ENCODE measurements at regions not wholly inside any gene's neighbourhood (a gene's known extent, or its start where the extent isn't known, plus 50 kb on each side); places are given as distances from the start of the nearest gene placed in this dataset.
"Not testable (repeated sequence)": the region's sequence is repeated elsewhere in the genome, so short reads cannot be mapped to it uniquely, and the experiment has no call there.

DNA sequence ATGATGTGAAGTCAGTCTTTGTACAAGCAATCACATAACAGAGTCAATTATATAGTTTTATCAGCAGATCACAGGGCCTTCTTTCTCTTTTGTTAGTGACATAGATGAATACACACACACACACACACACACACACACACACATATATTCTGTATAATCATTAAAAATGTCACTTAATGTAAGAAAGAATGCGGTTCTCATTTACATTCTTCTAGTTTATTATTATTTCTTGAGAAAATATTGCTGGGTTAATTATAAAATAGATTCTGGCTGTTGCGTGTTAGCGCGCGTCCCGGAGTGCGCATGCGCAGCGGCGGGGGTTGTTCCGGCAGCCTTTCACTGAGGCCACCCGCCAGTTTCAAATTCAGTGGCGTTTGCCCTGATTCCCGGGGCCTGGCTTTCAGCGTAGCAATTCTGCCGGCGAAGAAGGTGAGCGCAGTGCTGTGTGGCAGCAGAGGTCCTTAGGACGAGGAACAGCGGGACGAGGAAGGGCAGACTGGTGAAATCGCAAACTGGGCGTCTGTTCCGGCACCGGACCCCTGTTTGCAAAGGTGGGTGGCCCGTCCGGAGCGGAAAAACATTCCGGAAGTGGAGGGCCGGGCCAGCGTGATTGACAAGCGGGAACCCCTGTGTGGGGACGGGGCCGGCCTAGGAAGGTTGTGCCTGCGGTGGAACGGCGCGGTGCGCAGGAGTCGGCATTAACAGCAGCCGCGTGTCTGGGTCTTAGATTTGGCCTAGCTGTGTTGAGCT lies 75.3 kb upstream of the PZP start:
- not testable (repeated sequence) for H3K4me1 Mint-ChIP-seq (ENCODE audit: low read depth); H3K36me3 Mint-ChIP-seq (ENCODE audit: low read depth); H3K27ac Mint-ChIP-seq; H3K9me3 Mint-ChIP-seq
- Mint-ChIP-seq H3K4me3 (peak overlapping the region; percentile 80), H3K27me3 (ENCODE audit: low read depth) (peaks cover 14% of the 10 kb centered on the region)

DNA sequence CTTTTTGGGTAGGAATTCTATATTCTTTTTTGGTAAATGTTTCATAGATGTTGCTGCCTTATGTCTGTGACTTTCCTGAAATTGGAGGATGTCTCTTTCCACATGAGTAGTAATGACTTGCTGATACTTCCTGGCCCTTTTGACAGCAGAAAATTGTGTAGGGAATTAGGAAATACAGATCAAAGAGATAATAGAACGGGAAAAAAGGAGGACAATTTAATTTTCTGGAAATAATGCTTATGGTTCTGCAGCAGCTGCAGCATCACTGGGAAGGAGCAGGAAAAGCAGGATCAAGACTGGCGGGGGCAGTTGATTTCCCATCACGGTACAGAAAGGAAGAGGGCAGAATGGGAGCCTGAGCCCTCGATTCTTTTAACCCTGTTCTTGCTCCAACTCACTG lies 68.8 kb upstream of the PZP start:
- H3K36me3 Mint-ChIP-seq (ENCODE audit: low read depth), result no peaks in the 10 kb centered on the region
- H3K27ac Mint-ChIP-seq, result no peak overlapping the region
- no peak overlapping the region for H3K4me3 Mint-ChIP-seq
- peaks cover 39% of the 10 kb centered on the region for H3K27me3 Mint-ChIP-seq (ENCODE audit: low read depth)
- no peaks in the 10 kb centered on the region for H3K9me3 Mint-ChIP-seq
- no peaks in the 10 kb centered on the region for H3K4me1 Mint-ChIP-seq (ENCODE audit: low read depth)

DNA sequence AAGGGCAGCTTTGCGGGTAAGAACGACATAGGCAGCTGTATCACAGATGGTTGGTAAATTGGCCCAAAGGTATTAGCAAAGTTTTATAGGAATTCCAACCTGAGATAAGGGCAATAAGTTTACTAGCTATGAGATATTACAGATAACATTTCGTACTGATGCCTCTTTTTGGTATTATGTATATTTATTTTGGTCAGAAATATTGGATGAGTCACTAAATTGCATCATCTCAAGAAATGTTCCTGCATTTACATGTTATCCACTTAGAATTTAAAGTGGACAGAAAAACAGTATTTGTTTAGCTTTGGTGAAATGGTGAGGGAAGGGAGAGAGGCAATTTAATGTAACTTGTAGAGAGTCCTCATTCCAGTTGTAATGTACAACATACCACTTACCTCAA lies 65.1 kb upstream of the PZP start:
- no peaks in the 10 kb centered on the region for H3K4me1 Mint-ChIP-seq (ENCODE audit: low read depth)
- no peaks in the 10 kb centered on the region for H3K36me3 Mint-ChIP-seq (ENCODE audit: low read depth)
- H3K27ac Mint-ChIP-seq, result no peak overlapping the region
- no peaks in the 10 kb centered on the region for H3K9me3 Mint-ChIP-seq
- peaks cover 30% of the 10 kb centered on the region for H3K27me3 Mint-ChIP-seq (ENCODE audit: low read depth)
- no peak overlapping the region for H3K4me3 Mint-ChIP-seq

DNA sequence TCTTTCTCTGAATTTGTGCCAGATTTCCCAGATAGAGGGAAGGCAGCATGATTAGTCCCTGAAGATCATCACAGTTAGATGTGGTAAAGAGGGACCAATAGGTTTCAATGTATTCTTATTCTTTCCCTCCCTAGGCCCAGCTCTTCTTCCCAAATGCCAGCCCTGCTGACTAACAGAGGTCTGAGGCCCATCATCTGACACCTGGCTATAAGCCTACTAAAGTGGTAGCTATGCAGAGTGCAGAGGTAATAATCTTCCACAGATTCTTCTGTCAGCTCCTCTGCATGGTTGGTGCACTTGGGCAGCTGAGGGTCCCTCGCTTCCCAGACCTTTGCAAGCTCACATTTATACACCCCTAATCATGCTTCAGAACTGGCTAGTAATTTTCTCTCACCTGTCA lies 63.7 kb upstream of the PZP start:
- no peaks in the 10 kb centered on the region for H3K4me1 Mint-ChIP-seq (ENCODE audit: low read depth)
- peaks cover 22% of the 10 kb centered on the region for H3K27me3 Mint-ChIP-seq (ENCODE audit: low read depth)
- H3K27ac Mint-ChIP-seq, result no peak overlapping the region
- no peaks in the 10 kb centered on the region for H3K36me3 Mint-ChIP-seq (ENCODE audit: low read depth)
- no peaks in the 10 kb centered on the region for H3K9me3 Mint-ChIP-seq
- no peak overlapping the region for H3K4me3 Mint-ChIP-seq

DNA sequence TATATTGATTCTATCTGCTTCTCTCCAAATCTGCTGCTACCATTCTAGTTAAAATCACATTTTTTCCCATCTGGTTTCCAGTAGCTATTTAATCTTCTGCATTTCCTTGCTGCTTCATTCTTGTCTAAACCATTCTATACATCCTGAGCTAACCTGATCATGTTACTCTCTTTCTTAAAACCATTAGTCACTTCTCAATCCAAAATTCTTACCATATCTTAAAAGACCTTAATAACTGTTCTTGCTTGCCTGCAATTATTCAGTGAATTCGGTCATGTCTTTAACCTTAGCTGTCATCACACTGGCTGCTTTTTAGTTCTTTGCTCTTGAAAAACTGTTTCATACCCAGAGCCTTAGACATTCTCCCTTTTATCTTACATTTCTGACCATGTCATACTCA lies 56.4 kb upstream of the PZP start:
- Mint-ChIP-seq H3K4me1 (ENCODE audit: low read depth) (no peaks in the 10 kb centered on the region), H3K27ac (no peak overlapping the region), H3K9me3 (no peaks in the 10 kb centered on the region), H3K36me3 (ENCODE audit: low read depth) (no peaks in the 10 kb centered on the region), H3K27me3 (ENCODE audit: low read depth) (peaks cover 12% of the 10 kb centered on the region), H3K4me3 (no peak overlapping the region)

DNA sequence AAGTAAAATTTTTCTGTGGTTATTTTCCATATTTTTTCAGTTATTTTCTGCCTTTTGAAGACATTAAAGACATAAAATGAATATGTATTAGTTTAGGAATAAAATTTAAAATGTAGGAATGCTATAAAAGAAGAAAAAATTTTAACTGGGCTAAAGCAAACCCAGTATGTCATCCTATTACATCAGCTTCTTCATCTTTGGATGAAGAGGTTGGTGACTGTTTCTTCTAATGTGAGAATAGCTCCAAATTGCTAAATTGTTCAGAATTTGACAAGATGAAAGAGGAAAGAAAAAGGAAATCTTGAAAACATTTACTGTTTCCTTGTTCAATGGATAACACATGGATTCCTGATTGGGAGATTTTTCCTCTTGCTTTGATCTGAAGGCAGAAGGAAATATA lies 52.7 kb upstream of the PZP start:
- Mint-ChIP-seq H3K9me3 (no peaks in the 10 kb centered on the region), H3K4me1 (ENCODE audit: low read depth) (peaks cover 3% of the 10 kb centered on the region), H3K4me3 (no peak overlapping the region), H3K27me3 (ENCODE audit: low read depth) (peaks cover 11% of the 10 kb centered on the region), H3K36me3 (ENCODE audit: low read depth) (no peaks in the 10 kb centered on the region), H3K27ac (no peak overlapping the region)

DNA sequence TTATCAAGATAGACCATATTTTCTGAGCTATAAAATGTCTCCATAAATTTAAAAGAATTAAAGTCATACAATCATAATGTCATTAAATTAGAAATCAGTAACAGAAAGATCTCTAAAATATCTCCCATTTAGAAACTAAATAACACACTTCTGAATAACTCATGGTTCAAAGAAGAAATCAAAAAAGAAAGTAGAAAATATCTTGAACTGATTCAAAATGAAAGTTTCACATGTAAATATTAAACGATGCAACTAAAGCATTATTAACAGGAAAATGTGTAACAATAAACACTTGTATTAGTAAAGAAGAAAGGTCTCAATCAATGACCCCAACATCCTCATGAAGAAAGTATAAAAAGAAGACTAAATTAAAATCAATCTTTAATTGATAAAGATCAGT lies 50.5 kb upstream of the PZP start:
- H3K27ac Mint-ChIP-seq, result no peak overlapping the region
- no peaks in the 10 kb centered on the region for H3K36me3 Mint-ChIP-seq (ENCODE audit: low read depth)
- no peaks in the 10 kb centered on the region for H3K27me3 Mint-ChIP-seq (ENCODE audit: low read depth)
- no peaks in the 10 kb centered on the region for H3K9me3 Mint-ChIP-seq
- H3K4me1 Mint-ChIP-seq (ENCODE audit: low read depth), result peaks cover 3% of the 10 kb centered on the region
- H3K4me3 Mint-ChIP-seq, result no peak overlapping the region

Measured in T-helper 1 cell treated with Interleukin-12 subunit alpha and Interleukin-12 subunit beta and Interleukin-4 antibody, amounts not matched to agents 30 μg/mL and 1 μg/mL, for 36 hours (primary cell).